C4-2B (cell line): ENCODE measurements at regions not wholly inside any gene's neighbourhood (a gene's known extent, or its start where the extent isn't known, plus 50 kb on each side); places are given as distances from the start of the nearest gene placed in this dataset.

ENCODE experiments used
- ZFX ChIP-seq: fragments of 450-650 bp; IDR thresholded peaks from 2 replicates; pipeline ENCODE4 v1.6.1; 2017
- TF ChIP-seq, protein P1 (sequence below): fragments of 450-650 bp; conservative IDR thresholded peaks from 2 replicates; pipeline ENCODE4 v1.5.1; 2017; ENCODE audit warnings: mild to moderate bottlenecking

- TF ChIP-seq, protein P1, sequence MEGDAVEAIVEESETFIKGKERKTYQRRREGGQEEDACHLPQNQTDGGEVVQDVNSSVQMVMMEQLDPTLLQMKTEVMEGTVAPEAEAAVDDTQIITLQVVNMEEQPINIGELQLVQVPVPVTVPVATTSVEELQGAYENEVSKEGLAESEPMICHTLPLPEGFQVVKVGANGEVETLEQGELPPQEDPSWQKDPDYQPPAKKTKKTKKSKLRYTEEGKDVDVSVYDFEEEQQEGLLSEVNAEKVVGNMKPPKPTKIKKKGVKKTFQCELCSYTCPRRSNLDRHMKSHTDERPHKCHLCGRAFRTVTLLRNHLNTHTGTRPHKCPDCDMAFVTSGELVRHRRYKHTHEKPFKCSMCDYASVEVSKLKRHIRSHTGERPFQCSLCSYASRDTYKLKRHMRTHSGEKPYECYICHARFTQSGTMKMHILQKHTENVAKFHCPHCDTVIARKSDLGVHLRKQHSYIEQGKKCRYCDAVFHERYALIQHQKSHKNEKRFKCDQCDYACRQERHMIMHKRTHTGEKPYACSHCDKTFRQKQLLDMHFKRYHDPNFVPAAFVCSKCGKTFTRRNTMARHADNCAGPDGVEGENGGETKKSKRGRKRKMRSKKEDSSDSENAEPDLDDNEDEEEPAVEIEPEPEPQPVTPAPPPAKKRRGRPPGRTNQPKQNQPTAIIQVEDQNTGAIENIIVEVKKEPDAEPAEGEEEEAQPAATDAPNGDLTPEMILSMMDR = no peak
- no peak for TF ChIP-seq ZFX
Measured at GRCh38 chr15:38086611-38087010, 152.2 kb downstream of the TMCO5A start.
